DMS79 (cell line): ENCODE measurements at regions not wholly inside any gene's neighbourhood (a gene's known extent, or its start where the extent isn't known, plus 50 kb on each side); places are given as distances from the start of the nearest gene placed in this dataset.

Experiments used
- DNase-seq: peaks from one replicate; lab custom pipeline; 2025; lab: John Stamatoyannopoulos, UW

- no peak for DNase-seq
Measured at GRCh38 chr1:17976854-17977253, 130.7 kb upstream of the IGSF21 start.

DNA sequence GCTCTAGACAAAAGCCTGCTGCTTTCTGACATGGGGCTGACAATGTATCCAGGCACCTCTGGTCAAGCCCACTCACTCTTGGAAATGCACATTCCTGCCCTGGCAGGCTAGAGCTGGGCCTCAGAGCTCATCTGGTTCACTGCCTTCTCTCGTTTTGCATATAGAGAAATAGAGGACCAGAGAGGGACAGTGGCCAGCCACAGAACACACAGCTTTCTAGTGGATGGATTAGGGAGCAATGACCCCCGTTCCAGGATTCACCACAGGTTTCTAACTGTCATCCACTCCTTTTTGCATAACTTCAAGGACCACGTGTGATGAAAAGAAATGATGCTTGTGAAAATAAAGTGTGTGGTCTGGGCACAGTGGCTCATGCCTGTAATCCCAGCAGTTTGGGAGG lies 129.6 kb upstream of the IGSF21 start:
- DNase-seq, result no peak

- no peak for DNase-seq
Measured at GRCh38 chr1:17979815-17980214, 127.8 kb upstream of the IGSF21 start.

DNA sequence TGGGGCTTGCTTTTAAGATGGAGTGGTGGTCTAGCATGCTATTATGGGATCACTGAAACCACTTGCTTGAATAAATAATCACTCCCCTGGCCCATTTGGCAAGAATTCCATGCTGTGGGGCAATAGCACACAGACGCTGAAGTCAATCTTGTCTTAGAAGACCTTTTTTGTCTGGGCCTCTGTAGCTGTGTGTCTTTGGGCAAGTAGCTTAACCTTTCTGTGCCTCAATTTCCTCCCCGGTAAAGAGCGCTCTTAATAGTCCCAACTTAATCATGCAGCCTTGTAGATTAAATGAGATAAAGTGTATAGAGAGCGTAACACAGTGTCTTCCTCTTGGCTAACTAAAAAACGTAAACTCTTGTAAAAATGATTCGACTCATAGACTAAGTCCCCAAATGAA lies 125.4 kb upstream of the IGSF21 start:
- no peak for DNase-seq

DNA sequence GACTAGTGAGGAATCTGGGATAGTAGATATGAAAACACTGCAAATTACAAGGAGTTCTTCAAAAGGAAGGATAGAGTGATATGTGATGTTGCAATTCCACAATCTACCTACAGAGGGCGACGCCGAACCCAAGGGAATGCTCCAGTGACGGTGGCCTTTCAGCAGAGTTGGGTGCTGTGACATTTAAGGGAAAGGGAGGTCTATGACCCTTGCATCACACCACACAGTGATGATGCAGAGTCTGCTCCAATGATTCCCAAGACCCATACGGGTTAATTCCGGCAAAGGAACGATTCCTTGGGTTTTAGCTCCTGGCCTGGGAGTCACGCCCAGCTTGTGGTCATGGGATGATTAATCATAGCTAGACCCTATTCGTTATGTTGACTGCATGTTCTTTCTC lies 123.0 kb upstream of the IGSF21 start:
- DNase-seq, result no peak

DNA sequence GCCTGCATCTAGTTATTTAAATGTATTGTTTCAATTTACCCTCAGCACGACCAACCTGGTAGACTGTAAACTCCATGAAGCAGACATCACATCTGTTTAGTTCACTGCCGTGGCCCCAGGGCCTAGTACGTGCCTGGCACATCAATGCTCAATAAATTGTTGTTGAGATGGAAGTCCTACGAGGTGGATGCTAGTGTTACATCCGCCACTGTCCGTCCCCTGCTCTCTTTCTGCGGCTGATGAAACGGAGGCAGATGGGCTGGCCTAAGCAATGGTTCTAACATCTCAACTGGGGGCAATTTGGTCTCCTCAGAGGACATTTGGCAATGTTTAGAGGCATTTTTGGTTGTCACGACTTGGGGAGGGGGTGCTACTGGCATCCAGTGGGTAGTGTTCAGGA lies 121.4 kb upstream of the IGSF21 start:
- no peak for DNase-seq

DNA sequence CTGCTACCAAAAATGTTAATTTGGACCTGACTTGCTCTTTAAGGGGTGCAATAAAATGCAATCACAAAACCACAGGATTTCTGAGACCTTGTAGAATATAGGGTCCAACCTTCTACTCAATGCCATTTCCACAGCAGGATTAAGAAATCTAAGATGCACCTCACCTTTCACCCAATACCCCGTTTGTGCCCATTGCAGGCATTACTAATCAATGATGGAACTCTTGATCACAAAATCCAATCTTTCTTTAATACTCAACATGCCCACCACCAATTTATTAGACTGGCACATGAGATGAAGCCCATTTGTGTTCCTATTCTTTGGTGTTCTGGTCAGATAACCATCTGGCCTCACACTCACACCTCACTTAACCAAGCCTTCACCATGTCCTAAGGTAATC lies 117.2 kb upstream of the IGSF21 start:
- DNase-seq, result no peak

DNA sequence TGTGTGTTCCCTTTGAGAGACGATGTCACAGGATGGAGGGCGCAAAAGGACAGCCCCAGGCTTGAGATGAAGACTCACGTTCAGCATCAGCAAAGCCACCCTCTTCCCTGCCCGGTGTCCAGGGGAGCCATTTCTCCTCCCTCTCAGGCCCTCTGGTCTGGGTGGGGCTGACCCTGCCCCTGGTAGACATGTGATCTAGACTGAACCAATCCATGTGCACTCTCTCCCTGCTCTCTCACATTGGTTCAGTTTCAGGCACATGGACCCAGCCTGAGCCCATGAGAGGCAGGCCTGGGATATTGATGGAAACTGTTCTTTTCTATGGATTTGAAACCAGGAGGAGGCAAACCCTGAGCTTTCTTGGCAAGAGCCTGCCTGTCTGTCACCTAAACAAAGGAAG lies 115.6 kb upstream of the IGSF21 start:
- no peak for DNase-seq

GRCh38 chr1:17992800-17993199 lies 114.8 kb upstream of the IGSF21 start:
- DNase-seq, result no peak

- DNase-seq, result no peak
Measured at GRCh38 chr1:17994046-17994445, 113.6 kb upstream of the IGSF21 start.

DNA sequence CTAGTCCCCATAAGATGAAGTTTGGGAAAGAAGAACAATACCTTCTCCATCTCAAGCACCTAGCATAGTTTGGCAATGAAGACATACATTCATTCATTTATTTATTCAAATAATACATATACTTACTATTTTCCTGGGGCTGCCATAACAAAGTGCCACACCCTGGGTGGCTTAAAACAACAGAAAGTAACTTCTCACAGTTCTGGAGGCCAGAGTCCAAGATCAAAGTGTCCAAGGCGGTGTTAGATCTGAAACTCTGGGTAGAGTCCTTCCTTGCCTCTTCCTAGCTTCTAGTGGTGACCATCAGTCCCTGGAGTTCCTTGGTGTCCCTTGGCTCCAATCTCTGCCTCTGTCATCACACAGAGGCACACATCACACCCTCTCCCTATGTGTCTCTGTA lies 112.1 kb upstream of the IGSF21 start:
- no peak for DNase-seq

DNA sequence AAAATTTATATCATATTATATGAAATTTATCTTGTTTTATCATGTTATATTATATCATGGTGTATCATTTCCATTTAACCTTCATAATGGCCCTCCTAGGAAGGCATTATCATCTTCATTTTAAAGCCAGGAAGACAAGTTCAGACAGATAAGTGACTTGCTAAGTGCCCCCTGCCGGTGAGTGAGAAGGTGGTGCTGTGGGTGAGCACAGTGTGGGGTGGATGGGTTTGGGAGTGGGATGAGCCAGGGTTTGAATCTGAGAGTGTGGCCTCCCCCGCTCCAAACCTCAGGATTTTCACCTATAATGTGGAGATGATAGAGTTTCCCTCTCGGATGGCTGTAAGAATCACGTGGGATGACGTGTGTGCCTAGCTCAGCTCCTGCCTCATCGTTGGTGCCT lies 108.7 kb upstream of the IGSF21 start:
- no peak for DNase-seq

- DNase-seq, result no peak
Measured at GRCh38 chr1:17999884-18000283, 107.7 kb upstream of the IGSF21 start.

- no peak for DNase-seq
Measured at GRCh38 chr1:18001725-18002124, 105.9 kb upstream of the IGSF21 start.

DNA sequence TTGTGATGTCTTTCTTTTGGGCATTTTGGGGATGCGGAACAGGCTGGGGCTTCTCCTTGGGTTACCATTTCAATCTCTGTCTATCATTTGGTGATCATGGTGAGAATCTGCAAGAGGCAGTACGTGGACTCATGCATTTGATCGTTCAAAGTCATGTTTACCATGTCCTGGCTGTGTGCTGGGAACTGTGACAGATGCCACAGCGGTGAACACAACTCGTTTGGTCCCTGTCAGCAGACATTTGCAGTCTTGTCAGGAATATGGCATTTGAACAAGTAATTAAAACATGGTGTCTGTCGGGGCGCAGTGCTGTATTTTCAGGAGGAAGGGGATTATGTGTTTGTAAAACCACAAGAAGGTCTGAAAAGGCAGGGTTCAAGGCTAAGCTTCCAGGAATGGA lies 103.3 kb upstream of the IGSF21 start:
- no peak for DNase-seq

DNA sequence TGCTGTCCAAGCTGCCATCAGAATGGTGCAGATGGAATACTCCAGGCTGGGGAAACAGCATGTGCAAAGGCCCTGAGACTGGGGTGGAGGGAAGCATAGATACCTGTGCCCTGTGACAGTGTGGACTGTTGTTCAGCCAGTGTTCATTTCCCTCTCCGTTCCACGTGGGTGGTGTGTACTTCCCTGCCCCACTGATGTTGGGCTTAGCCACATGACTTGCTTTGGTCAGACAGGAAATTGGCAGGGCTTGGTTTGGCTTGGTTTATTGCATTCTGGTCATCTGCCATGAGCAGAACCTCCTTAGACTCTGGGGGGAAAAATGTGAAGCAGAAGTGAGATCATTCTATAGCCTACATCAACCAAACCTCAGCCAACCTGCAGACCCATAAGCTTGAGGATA lies 102.4 kb upstream of the IGSF21 start:
- no peak for DNase-seq

GRCh38 chr1:18007391-18008041 lies 100.1 kb upstream of the IGSF21 start:
- DNase-seq, result no peak

DNA sequence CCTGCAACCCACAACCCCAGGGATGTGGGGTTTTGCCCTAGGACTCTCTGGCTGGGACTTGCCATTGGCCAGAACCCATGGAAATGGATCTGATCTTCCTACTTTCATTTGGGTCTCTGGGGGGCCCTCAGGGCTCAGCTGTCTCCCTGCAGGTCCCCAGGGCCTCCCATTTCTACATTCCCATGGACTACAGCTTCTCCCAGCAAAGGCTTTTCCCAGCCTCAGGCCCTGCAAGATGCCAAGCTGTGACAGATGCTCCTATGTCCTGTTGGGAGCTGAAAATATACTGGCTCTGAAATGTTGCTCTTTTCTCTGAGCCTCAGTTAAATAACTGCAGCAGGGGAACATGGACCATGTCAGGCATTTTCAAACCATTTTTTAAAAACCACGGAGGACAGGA lies 99.5 kb upstream of the IGSF21 start:
- DNase-seq, result no peak

- DNase-seq, result no peak
Measured at GRCh38 chr1:18009055-18009454, 98.5 kb upstream of the IGSF21 start.

DNA sequence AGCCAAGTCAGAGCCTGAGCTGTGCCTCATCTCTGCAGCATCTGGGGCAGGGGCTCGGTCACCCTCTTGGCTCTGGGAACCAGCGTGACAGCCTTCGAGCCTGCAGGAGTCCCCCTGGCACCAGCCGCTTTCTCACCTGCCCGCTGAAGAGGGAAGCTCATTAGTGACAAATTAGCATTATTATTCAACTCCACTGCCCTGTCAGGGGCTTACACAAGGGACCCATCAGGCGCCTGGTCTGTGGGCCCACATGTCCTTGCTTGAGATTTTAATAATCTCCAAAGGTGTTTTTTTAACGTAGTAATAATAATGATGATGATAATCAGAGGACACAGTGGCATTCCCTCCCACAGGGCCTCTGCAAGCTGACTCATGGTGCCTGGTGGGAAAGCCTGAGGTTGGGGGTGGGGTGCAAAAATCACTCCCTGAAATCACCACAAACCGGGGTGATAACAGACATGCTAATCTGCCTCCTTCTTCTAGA lies 98.1 kb upstream of the IGSF21 start:
- DNase-seq, result no peak

DNA sequence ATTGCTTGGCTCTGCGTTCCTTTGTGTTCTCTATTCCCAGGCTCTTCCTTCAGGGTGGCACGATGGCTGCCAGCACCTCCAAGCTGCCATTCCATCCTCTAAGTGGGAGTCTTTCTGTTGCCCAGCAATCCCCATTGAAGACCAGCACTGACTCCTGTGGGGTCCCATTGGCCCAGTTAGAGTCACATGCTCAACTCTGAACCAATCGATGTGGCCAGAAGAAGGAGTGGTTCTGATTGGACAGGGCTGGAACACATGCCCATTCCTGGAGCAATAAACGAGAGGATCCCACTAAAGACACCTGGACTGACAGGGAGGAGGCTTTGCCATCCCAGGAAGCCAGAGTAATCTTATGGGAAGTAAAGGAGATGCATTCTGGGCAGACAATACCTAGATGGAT lies 97.2 kb upstream of the IGSF21 start:
- DNase-seq, result no peak

- no peak for DNase-seq
Measured at GRCh38 chr1:18010945-18011344, 96.7 kb upstream of the IGSF21 start.

GRCh38 chr1:18011703-18012102 lies 95.9 kb upstream of the IGSF21 start:
- DNase-seq, result no peak

- no peak for DNase-seq
Measured at GRCh38 chr1:18012686-18013085, 94.9 kb upstream of the IGSF21 start.

GRCh38 chr1:18013216-18013615 lies 94.4 kb upstream of the IGSF21 start:
- no peak for DNase-seq
